ENCODE measurements at regions not wholly inside any gene's neighbourhood (a gene's known extent, or its start where the extent isn't known, plus 50 kb on each side); places are given as distances from the start of the nearest gene placed in this dataset.

DNA sequence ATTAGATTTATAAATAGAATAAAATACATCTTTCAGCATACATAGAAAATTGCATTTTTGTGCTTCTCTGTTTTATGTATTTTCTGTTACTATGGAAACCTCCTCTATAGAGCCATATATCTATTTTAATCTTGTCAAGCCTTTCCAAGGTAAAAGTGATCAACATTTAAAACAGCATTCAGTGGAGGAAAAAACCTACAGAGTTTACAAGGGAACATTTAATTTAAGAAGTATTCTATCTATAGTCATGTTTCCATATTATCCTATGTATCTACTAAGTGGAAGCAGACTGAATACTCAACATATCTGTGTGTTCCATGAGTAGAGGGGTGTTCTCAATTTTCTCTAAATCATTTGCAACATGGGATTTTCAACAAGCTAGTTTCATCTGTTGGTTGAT, 791.4 kb downstream of the CDH18 start:
- Histone ChIP-seq H3K9me3 (ENCODE audit: insufficient read depth, low read length) (no peaks in the 10 kb centered on the region), H3K27me3 (ENCODE audit: insufficient read depth, insufficient read length) (no peaks in the 10 kb centered on the region), H3K4me3 (ENCODE audit: insufficient read length, low read depth) (no peak overlapping the region), H3K9ac (ENCODE audit: insufficient read length, low read depth) (no peak overlapping the region), H3K4me1 (ENCODE audit: insufficient read depth, insufficient read length) (no peaks in the 10 kb centered on the region), H3K36me3 (ENCODE audit: insufficient read depth, insufficient read length, low read length) (no peaks in the 10 kb centered on the region)
- no peak for TF ChIP-seq SUZ12 (IDR thresholded peaks at IDR 0.05; ENCODE audit: extremely low read depth, insufficient read depth, insufficient read length)
- TF ChIP-seq YY1 (IDR thresholded peaks at IDR 0.05; ENCODE audit: insufficient read depth, insufficient read length) = no peak
- TF ChIP-seq ZNF274 (IDR thresholded peaks at IDR 0.05; ENCODE audit: low read depth, low read length) = no peak
- DNase-seq (ENCODE audit: low read depth, low spot score) = no peak

DNA sequence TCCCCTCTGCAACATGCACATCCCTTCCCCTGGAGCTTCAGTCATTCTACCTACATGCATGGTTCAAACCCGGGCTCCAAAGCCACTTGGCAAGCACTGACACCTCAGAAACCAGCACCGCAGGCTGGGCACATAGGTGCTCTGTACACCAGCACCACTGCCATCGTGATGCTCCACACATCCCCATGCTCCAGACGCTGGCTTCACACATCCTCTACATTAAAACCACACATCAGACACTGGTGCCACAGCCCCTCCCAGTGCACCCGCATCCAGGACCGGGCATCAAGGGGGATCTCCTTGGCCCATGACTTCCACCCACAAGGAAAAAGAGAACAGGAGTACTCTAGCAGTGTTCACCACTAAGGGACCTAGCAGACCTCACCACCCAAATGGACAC, 787.7 kb downstream of the CDH18 start:
- Histone ChIP-seq H3K9me3 (ENCODE audit: insufficient read depth, low read length) (no peaks in the 10 kb centered on the region), H3K4me3 (ENCODE audit: insufficient read length, low read depth) (no peak overlapping the region), H3K36me3 (ENCODE audit: insufficient read depth, insufficient read length, low read length) (no peaks in the 10 kb centered on the region), H3K9ac (ENCODE audit: insufficient read length, low read depth) (no peak overlapping the region), H3K27me3 (ENCODE audit: insufficient read depth, insufficient read length) (no peaks in the 10 kb centered on the region), H3K4me1 (ENCODE audit: insufficient read depth, insufficient read length) (no peaks in the 10 kb centered on the region)
- DNase-seq (ENCODE audit: low read depth, low spot score) = no peak
- TF ChIP-seq SUZ12 (IDR thresholded peaks at IDR 0.05; ENCODE audit: extremely low read depth, insufficient read depth, insufficient read length) = no peak
- no peak for TF ChIP-seq ZNF274 (IDR thresholded peaks at IDR 0.05; ENCODE audit: low read depth, low read length)
- no peak for TF ChIP-seq YY1 (IDR thresholded peaks at IDR 0.05; ENCODE audit: insufficient read depth, insufficient read length)

DNA sequence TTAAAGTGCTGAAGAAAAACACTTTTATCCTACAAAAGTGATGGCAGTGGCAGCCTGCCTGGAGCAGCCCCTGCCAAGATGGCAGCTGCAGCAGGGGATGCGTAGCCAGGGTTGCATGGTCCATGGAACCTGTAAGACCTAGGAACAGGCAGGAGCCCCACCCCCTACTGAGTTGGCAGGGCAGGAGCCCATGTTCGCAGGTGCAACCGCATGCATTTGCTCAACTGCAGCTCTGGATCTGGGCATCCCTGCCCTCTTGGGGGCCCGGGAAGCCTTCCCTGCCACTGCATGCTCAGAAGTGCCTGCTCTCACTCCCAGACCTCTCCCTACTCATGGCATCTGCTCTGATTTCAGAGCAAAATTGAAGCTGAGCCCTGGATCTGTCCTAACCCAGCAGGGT, 779.6 kb downstream of the CDH18 start:
- no peak for DNase-seq (ENCODE audit: low read depth, low spot score)
- no peak overlapping the region for H3K4me3 ChIP-seq (ENCODE audit: insufficient read length, low read depth)
- no peak for TF ChIP-seq SUZ12 (IDR thresholded peaks at IDR 0.05; ENCODE audit: extremely low read depth, insufficient read depth, insufficient read length)
- TF ChIP-seq ZNF274 (IDR thresholded peaks at IDR 0.05; ENCODE audit: low read depth, low read length) = no peak
- no peak for TF ChIP-seq YY1 (IDR thresholded peaks at IDR 0.05; ENCODE audit: insufficient read depth, insufficient read length)

DNA sequence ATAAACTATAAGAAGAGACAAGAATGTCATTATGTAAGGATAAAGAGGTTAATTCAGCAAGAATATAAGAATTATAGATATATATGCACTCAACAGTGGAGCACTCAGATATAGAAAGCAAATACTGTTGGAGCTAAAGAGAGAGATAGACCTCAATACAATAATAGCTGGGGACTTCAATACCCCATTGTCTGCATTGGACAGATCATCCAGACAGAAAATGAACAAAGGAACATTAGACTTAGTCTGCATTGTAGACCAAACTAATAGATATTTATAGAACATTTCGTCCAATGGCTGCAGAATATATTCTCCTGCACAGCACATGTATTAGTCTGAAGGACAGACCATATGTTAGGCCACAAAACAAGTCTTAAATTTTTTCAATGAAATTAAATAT, 777.1 kb downstream of the CDH18 start:
- Histone ChIP-seq H3K4me3 (ENCODE audit: insufficient read length, low read depth) (no peak overlapping the region), H3K4me1 (ENCODE audit: insufficient read depth, insufficient read length) (no peaks in the 10 kb centered on the region), H3K27me3 (ENCODE audit: insufficient read depth, insufficient read length) (no peaks in the 10 kb centered on the region), H3K9me3 (ENCODE audit: insufficient read depth, low read length) (no peaks in the 10 kb centered on the region), H3K9ac (ENCODE audit: insufficient read length, low read depth) (no peak overlapping the region), H3K36me3 (ENCODE audit: insufficient read depth, insufficient read length, low read length) (no peaks in the 10 kb centered on the region)
- no peak for TF ChIP-seq YY1 (IDR thresholded peaks at IDR 0.05; ENCODE audit: insufficient read depth, insufficient read length)
- no peak for TF ChIP-seq ZNF274 (IDR thresholded peaks at IDR 0.05; ENCODE audit: low read depth, low read length)
- TF ChIP-seq SUZ12 (IDR thresholded peaks at IDR 0.05; ENCODE audit: extremely low read depth, insufficient read depth, insufficient read length) = no peak
- DNase-seq (ENCODE audit: low read depth, low spot score) = no peak

More for the DNA sequence above, 779.6 kb downstream of the CDH18 start:
- Histone ChIP-seq H3K36me3 (ENCODE audit: insufficient read depth, insufficient read length, low read length) (no peaks in the 10 kb centered on the region), H3K9me3 (ENCODE audit: insufficient read depth, low read length) (no peaks in the 10 kb centered on the region), H3K9ac (ENCODE audit: insufficient read length, low read depth) (no peak overlapping the region), H3K27me3 (ENCODE audit: insufficient read depth, insufficient read length) (no peaks in the 10 kb centered on the region), H3K4me1 (ENCODE audit: insufficient read depth, insufficient read length) (no peaks in the 10 kb centered on the region)

DNA sequence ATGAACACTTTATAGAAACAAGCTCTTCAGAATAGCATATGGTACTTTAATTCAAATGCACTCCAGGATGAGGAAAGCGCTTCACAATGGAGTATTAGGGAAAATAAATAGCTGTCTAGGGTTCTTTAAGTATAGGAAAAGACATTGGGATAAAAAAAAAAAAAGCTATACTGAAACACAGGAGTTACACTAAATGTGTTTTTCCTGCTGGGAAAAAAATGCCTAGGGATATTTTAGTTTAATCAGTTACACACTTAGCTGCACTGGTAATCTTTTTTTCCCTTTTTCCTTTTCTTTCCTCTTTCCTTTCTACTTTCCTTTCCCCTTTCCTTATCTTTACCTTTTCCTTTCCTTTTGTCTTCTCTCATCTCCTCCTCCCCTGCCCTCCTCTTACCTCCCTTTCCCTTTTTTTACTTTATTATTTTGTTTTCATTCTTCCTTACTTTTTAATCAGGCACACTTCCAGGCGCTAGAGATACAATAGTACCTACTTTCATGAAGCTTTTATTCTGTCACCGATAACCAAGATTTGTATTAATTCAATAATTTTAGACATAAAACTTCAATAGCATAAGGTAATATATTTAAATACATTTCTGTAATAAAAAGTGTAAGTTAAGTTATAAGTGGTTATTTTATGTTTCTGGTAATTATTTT, 758.7 kb downstream of the CDH18 start:
- Histone ChIP-seq H3K9me3 (ENCODE audit: insufficient read depth, low read length) (no peaks in the 10 kb centered on the region), H3K27me3 (ENCODE audit: insufficient read depth, insufficient read length) (no peaks in the 10 kb centered on the region), H3K9ac (ENCODE audit: insufficient read length, low read depth) (no peak overlapping the region), H3K4me1 (ENCODE audit: insufficient read depth, insufficient read length) (no peaks in the 10 kb centered on the region), H3K4me3 (ENCODE audit: insufficient read length, low read depth) (no peak overlapping the region), H3K36me3 (ENCODE audit: insufficient read depth, insufficient read length, low read length) (no peaks in the 10 kb centered on the region)
- DNase-seq (ENCODE audit: low read depth, low spot score) = no peak
- TF ChIP-seq ZNF274 (IDR thresholded peaks at IDR 0.05; ENCODE audit: low read depth, low read length) (no peak), YY1 (IDR thresholded peaks at IDR 0.05; ENCODE audit: insufficient read depth, insufficient read length) (no peak), SUZ12 (IDR thresholded peaks at IDR 0.05; ENCODE audit: extremely low read depth, insufficient read depth, insufficient read length) (no peak)

DNA sequence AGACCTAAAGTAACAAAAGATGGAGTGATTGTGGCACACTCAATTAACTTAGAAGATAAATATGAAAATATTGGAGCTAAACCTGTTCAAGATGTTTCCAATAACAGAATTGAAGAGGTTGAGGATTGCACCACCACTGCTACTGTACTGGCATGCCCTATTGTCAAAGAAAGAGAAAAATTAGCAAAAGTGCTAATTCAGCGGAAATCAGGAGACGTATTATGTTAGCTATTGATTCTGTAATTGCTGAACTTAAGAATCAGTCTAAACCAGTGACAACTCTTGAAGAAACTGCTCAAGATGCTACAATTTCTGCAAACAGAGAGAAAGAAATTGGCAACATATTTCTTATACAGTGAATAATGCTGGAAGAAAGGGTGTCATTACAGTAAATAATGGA, 754.4 kb downstream of the CDH18 start:
- no peaks in the 10 kb centered on the region for H3K9me3 ChIP-seq (ENCODE audit: insufficient read depth, low read length)
- H3K4me3 ChIP-seq (ENCODE audit: insufficient read length, low read depth) = no peak overlapping the region
- no peak for DNase-seq (ENCODE audit: low read depth, low spot score)
- no peak overlapping the region for H3K9ac ChIP-seq (ENCODE audit: insufficient read length, low read depth)
- no peak for TF ChIP-seq SUZ12 (IDR thresholded peaks at IDR 0.05; ENCODE audit: extremely low read depth, insufficient read depth, insufficient read length)
- TF ChIP-seq YY1 (IDR thresholded peaks at IDR 0.05; ENCODE audit: insufficient read depth, insufficient read length) = no peak
- no peak for TF ChIP-seq ZNF274 (IDR thresholded peaks at IDR 0.05; ENCODE audit: low read depth, low read length)
- H3K36me3 ChIP-seq (ENCODE audit: insufficient read depth, insufficient read length, low read length) = no peaks in the 10 kb centered on the region
- no peaks in the 10 kb centered on the region for H3K27me3 ChIP-seq (ENCODE audit: insufficient read depth, insufficient read length)
- no peaks in the 10 kb centered on the region for H3K4me1 ChIP-seq (ENCODE audit: insufficient read depth, insufficient read length)

DNA sequence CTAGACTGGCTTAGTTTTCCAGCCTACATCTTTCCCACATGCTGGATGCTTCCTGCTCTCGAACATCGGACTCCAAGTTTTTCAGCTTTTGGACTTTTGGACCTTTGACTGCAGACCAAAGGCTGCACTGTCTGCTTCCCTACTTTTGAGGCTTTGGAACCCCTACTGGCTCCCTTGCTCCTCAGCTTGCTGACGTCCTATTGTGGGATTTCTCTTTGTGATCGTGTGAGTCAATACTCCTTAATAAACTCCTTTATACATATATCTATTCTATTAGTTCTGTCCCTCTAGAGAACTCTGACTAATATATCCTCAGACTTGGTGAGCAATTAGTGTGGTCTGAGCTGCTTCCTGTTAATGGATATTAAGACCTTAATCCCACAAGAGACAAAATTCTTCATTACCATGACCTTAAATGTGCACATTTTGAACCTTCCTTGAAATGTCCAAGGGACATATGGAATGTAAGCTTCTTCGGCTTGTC, 752.9 kb downstream of the CDH18 start:
- TF ChIP-seq SUZ12 (IDR thresholded peaks at IDR 0.05; ENCODE audit: extremely low read depth, insufficient read depth, insufficient read length) = no peak
- no peak for TF ChIP-seq YY1 (IDR thresholded peaks at IDR 0.05; ENCODE audit: insufficient read depth, insufficient read length)
- no peak for TF ChIP-seq ZNF274 (IDR thresholded peaks at IDR 0.05; ENCODE audit: low read depth, low read length)
- no peak overlapping the region for H3K4me3 ChIP-seq (ENCODE audit: insufficient read length, low read depth)
- no peaks in the 10 kb centered on the region for H3K27me3 ChIP-seq (ENCODE audit: insufficient read depth, insufficient read length)
- no peaks in the 10 kb centered on the region for H3K36me3 ChIP-seq (ENCODE audit: insufficient read depth, insufficient read length, low read length)
- H3K4me1 ChIP-seq (ENCODE audit: insufficient read depth, insufficient read length) = no peaks in the 10 kb centered on the region
- DNase-seq (ENCODE audit: low read depth, low spot score) = no peak
- no peaks in the 10 kb centered on the region for H3K9me3 ChIP-seq (ENCODE audit: insufficient read depth, low read length)
- H3K9ac ChIP-seq (ENCODE audit: insufficient read length, low read depth) = no peak overlapping the region

All from NT2/D1 (cell line).